ENCODE measurements at regions not wholly inside any gene's neighbourhood (a gene's known extent, or its start where the extent isn't known, plus 50 kb on each side); places are given as distances from the start of the nearest gene placed in this dataset.
"Not testable (repeated sequence)": the region's sequence is repeated elsewhere in the genome, so short reads cannot be mapped to it uniquely, and the experiment has no call there.

GRCh38 chr18:39485696-39486095 lies 1920.1 kb upstream of the CELF4 start:
- no peak for DNase-seq (ENCODE audit: low read depth, low spot score)
- no peak overlapping the region for H3K27ac ChIP-seq

GRCh38 chr18:39481281-39481680 lies 1915.7 kb upstream of the CELF4 start:
- no peak for DNase-seq (ENCODE audit: low read depth, low spot score)
- H3K27ac ChIP-seq, result no peak overlapping the region

- DNase-seq (ENCODE audit: low read depth, low spot score), result no peak
- no peak overlapping the region for H3K27ac ChIP-seq
Observed at GRCh38 chr18:39480494-39481195, 1915.0 kb upstream of the CELF4 start.

- no peak overlapping the region for H3K27ac ChIP-seq
- no peak for DNase-seq (ENCODE audit: low read depth, low spot score)
Observed at GRCh38 chr18:39464006-39464405, 1898.4 kb upstream of the CELF4 start.

- H3K27ac ChIP-seq, result peak overlapping the region; percentile 39
Observed at GRCh38 chr18:39462436-39462835, 1896.8 kb upstream of the CELF4 start.

GRCh38 chr18:39460136-39460535 lies 1894.5 kb upstream of the CELF4 start:
- H3K27ac ChIP-seq, result no peak overlapping the region
- DNase-seq (ENCODE audit: low read depth, low spot score), result no peak

More at GRCh38 chr18:39462436-39462835, 1896.8 kb upstream of the CELF4 start:
- peak; percentile 55 for DNase-seq (ENCODE audit: low read depth, low spot score)

- DNase-seq (ENCODE audit: low read depth, low spot score), result peak; percentile 86
- peak overlapping the region; percentile 76 for H3K27ac ChIP-seq
Observed at GRCh38 chr18:39455285-39455684, 1889.7 kb upstream of the CELF4 start.

GRCh38 chr18:39454866-39455265 lies 1889.3 kb upstream of the CELF4 start:
- DNase-seq (ENCODE audit: low read depth, low spot score), result no peak
- peak overlapping the region; percentile 76 for H3K27ac ChIP-seq

GRCh38 chr18:39453882-39454281 lies 1888.3 kb upstream of the CELF4 start:
- no peak for DNase-seq (ENCODE audit: low read depth, low spot score)
- peak overlapping the region; percentile 76 for H3K27ac ChIP-seq

GRCh38 chr18:39453356-39453755 lies 1887.8 kb upstream of the CELF4 start:
- H3K27ac ChIP-seq, result no peak overlapping the region
- no peak for DNase-seq (ENCODE audit: low read depth, low spot score)

GRCh38 chr18:39450958-39451357 lies 1885.4 kb upstream of the CELF4 start:
- no peak overlapping the region for H3K27ac ChIP-seq
- no peak for DNase-seq (ENCODE audit: low read depth, low spot score)

- H3K27ac ChIP-seq, result no peak overlapping the region
- DNase-seq (ENCODE audit: low read depth, low spot score), result no peak
Observed at GRCh38 chr18:39449566-39449965, 1884.0 kb upstream of the CELF4 start.

GRCh38 chr18:39448942-39449341 lies 1883.3 kb upstream of the CELF4 start:
- H3K27ac ChIP-seq, result no peak overlapping the region
- DNase-seq (ENCODE audit: low read depth, low spot score), result no peak

GRCh38 chr18:39444957-39445356 lies 1879.4 kb upstream of the CELF4 start:
- DNase-seq (ENCODE audit: low read depth, low spot score); H3K27ac ChIP-seq: not testable (repeated sequence)

GRCh38 chr18:39441648-39442047 lies 1876.0 kb upstream of the CELF4 start:
- no peak overlapping the region for H3K27ac ChIP-seq
- DNase-seq (ENCODE audit: low read depth, low spot score), result no peak

- DNase-seq (ENCODE audit: low read depth, low spot score), result no peak
- H3K27ac ChIP-seq, result no peak overlapping the region
Observed at GRCh38 chr18:39435996-39436395, 1870.4 kb upstream of the CELF4 start.

- DNase-seq (ENCODE audit: low read depth, low spot score), result no peak
- H3K27ac ChIP-seq, result no peak overlapping the region
Observed at GRCh38 chr18:39435209-39435608, 1869.6 kb upstream of the CELF4 start.

- H3K27ac ChIP-seq, result no peak overlapping the region
- no peak for DNase-seq (ENCODE audit: low read depth, low spot score)
Observed at GRCh38 chr18:39434223-39434920, 1868.8 kb upstream of the CELF4 start.

GRCh38 chr18:39425172-39425850 lies 1859.7 kb upstream of the CELF4 start:
- no peak overlapping the region for H3K27ac ChIP-seq
- no peak for DNase-seq (ENCODE audit: low read depth, low spot score)

- no peak overlapping the region for H3K27ac ChIP-seq
- no peak for DNase-seq (ENCODE audit: low read depth, low spot score)
Observed at GRCh38 chr18:39424261-39424660, 1858.7 kb upstream of the CELF4 start.

GRCh38 chr18:39421276-39421675 lies 1855.7 kb upstream of the CELF4 start:
- DNase-seq (ENCODE audit: low read depth, low spot score), result no peak
- no peak overlapping the region for H3K27ac ChIP-seq
